Body of pancreas (tissue), 4 donors: ENCODE measurements at regions not wholly inside any gene's neighbourhood (a gene's known extent, or its start where the extent isn't known, plus 50 kb on each side); places are given as distances from the start of the nearest gene placed in this dataset.

Experiments
- ATAC-seq: fragments of 150-250 bp; one replicate; pipeline ENCODE4 v1.9.1; 2016
- DNase-seq, 4 donors: peaks; one replicate each; pipeline ENCODE4 v3.0.0-alpha.2; 2019
- H3K27ac ChIP-seq, 4 donors: fragments of 200-600 bp; sonication (generic); 1 replicate in 3 of 4; 2 replicates in 1 of 4; pipeline versions ENCODE4 v1.5.1 to v1.6.1; 2016 to 2019; ENCODE audit warnings: mild to moderate bottlenecking in 1 of 4, mixed read lengths in 1 of 4, moderate library complexity in 1 of 4
- H3K27me3 ChIP-seq, 2 donors: fragments of 200-600 bp; sonication (generic); one replicate each; pipeline ENCODE4 v1.6.0; 2016; ENCODE audit warnings: mild to moderate bottlenecking in 1 of 2
- H3K36me3 ChIP-seq, 2 donors: fragments of 200-600 bp; sonication (generic); replicated peaks in 1 of 2; 2 replicates each; pipeline ENCODE4 v1.5.1; 2016; ENCODE audit warnings: low read depth in 2 of 2; ENCODE audit not compliant: insufficient read depth in 1 of 2
- H3K4me1 ChIP-seq: fragments of 200-600 bp; sonication (generic); one replicate; pipeline ENCODE4 v1.6.0; 2016
- H3K4me3 ChIP-seq, 2 donors: fragments of 200-600 bp; sonication (generic); 1 replicate in 1 of 2; 2 replicates in 1 of 2; pipeline ENCODE4 v1.5.1; 2016 to 2019
- H3K9me3 ChIP-seq, 3 donors: fragments of 200-600 bp; sonication (generic); 1 replicate in 2 of 3; 2 replicates in 1 of 3; pipeline ENCODE4 v1.5.1; 2016
- CTCF ChIP-seq, 7 experiments: fragments of 450-650 bp in 4 of 7; fragments of 200-600 bp in 3 of 7; sonication (generic) in 3 of 7; IDR thresholded peaks; one replicate each; pipeline ENCODE4 v1.5.1; 2016 to 2019; ENCODE audit warnings: antibody characterized with exemption in 7 of 7
- POLR2A ChIP-seq, 3 donors: fragments of 450-650 bp; IDR thresholded peaks; one replicate each; pipeline ENCODE4 v1.6.1; 2016; ENCODE audit warnings: antibody characterized with exemption in 3 of 3, mild to moderate bottlenecking in 2 of 3
- WGBS, 2 donors: methylation state at CpG; one replicate each; pipeline ENCODE4 v1.1.5; 2017; 5-methylcytosine and 5-hydroxymethylcytosine counted together
- intact Hi-C: fragments of 100-400 bp; cut with DNase I; formaldehyde crosslinking; loops from one replicate; pipeline ENCODE4 v1.15.1; 2023

GRCh38 chr4:35695421-35695820 is 548.9 kb downstream of the ARAP2 start:
- 74 to 78% methylated on average over 2 of the region's 2 CpGs for WGBS, 2 donors
- H3K27me3 ChIP-seq, result no peaks in the 10 kb centered on the region
- H3K27ac ChIP-seq, result no peak overlapping the region
- H3K9me3 ChIP-seq, result no peaks in the 10 kb centered on the region
- DNase-seq, result no peak
- no peaks in the 10 kb centered on the region for H3K36me3 ChIP-seq
- TF ChIP-seq CTCF (IDR thresholded peaks at IDR 0.05) (no peak), POLR2A (IDR thresholded peaks at IDR 0.05) (no peak)
- no peak overlapping the region for H3K4me3 ChIP-seq
- intact Hi-C loops, result no loop called here
- ATAC-seq, result no peak
- no peaks in the 10 kb centered on the region for H3K4me1 ChIP-seq

- ATAC-seq, result no peak
Measured at GRCh38 chr4:35697210-35697736, 547.0 kb downstream of the ARAP2 start.

GRCh38 chr4:35700663-35701062 is 543.7 kb downstream of the ARAP2 start:
- Histone ChIP-seq H3K36me3 (no peaks in the 10 kb centered on the region), H3K4me3 (no peak overlapping the region), H3K4me1 (no peaks in the 10 kb centered on the region), H3K27ac (no peak overlapping the region), H3K27me3 (no peaks in the 10 kb centered on the region), H3K9me3 (no peaks in the 10 kb centered on the region)
- no peak for ATAC-seq
- intact Hi-C loops, result no loop called here
- no peak for DNase-seq
- 65 to 72% methylated on average over 2 of the region's 2 CpGs for WGBS, 2 donors
- TF ChIP-seq CTCF (IDR thresholded peaks at IDR 0.05) (no peak), POLR2A (IDR thresholded peaks at IDR 0.05) (no peak)

More at GRCh38 chr4:35697210-35697736, 547.0 kb downstream of the ARAP2 start:
- WGBS, 2 donors, result 68 to 78% methylated on average over 2 of the region's 2 CpGs
- no peaks in the 10 kb centered on the region for H3K36me3 ChIP-seq
- H3K4me3 ChIP-seq, result no peak overlapping the region
- DNase-seq, result no peak
- no peak overlapping the region for H3K27ac ChIP-seq
- no peaks in the 10 kb centered on the region for H3K9me3 ChIP-seq
- H3K27me3 ChIP-seq, result no peaks in the 10 kb centered on the region
- TF ChIP-seq POLR2A (IDR thresholded peaks at IDR 0.05) (no peak), CTCF (IDR thresholded peaks at IDR 0.05) (no peak)
- no peaks in the 10 kb centered on the region for H3K4me1 ChIP-seq
- intact Hi-C loops, result no loop called here

- TF ChIP-seq POLR2A (IDR thresholded peaks at IDR 0.05) (no peak), CTCF (IDR thresholded peaks at IDR 0.05) (no peak)
- Histone ChIP-seq H3K36me3 (no peaks in the 10 kb centered on the region), H3K27me3 (no peaks in the 10 kb centered on the region), H3K4me3 (no peak overlapping the region), H3K4me1 (no peaks in the 10 kb centered on the region), H3K27ac (no peak overlapping the region), H3K9me3 (no peaks in the 10 kb centered on the region)
- DNase-seq (no peak), ATAC-seq (no peak)
- 49 to 50% methylated on average over 2 of the region's 2 CpGs for WGBS, 2 donors
- intact Hi-C loops, result no loop called here
Measured at GRCh38 chr4:35709080-35709479, 535.2 kb downstream of the ARAP2 start.

GRCh38 chr4:35710343-35710742 is 534.0 kb downstream of the ARAP2 start:
- Histone ChIP-seq H3K4me3 (no peak overlapping the region), H3K27ac (no peak overlapping the region), H3K27me3 (no peaks in the 10 kb centered on the region), H3K4me1 (no peaks in the 10 kb centered on the region), H3K9me3 (no peaks in the 10 kb centered on the region), H3K36me3 (no peaks in the 10 kb centered on the region)
- intact Hi-C loops, result no loop called here
- TF ChIP-seq CTCF (IDR thresholded peaks at IDR 0.05) (no peak), POLR2A (IDR thresholded peaks at IDR 0.05) (no peak)
- DNase-seq (no peak), ATAC-seq (no peak)
- 51 to 53% methylated on average over 3 of the region's 3 CpGs for WGBS, 2 donors
